Activated naive CD4-positive, alpha-beta T cell treated with anti-CD3 and anti-CD28 coated beads, Interleukin-2, amount 10 ng/mL, durations not matched to agents 7 days and 5 days (primary cell): ENCODE measurements at regions not wholly inside any gene's neighbourhood (a gene's known extent, or its start where the extent isn't known, plus 50 kb on each side); places are given as distances from the start of the nearest gene placed in this dataset.

ENCODE experiments used
- CTCF ChIA-PET: fragments of 350-600 bp; sonication (Branson Sonifier 250); formaldehyde crosslinking; loops from one replicate; lab custom pipeline; 2021; ENCODE audit warnings: antibody characterized with exemption; lab: Charles Lee
- DNase-seq: peaks from one replicate; pipeline ENCODE4 v3.0.0-alpha.2; 2020
- H3K27ac Mint-ChIP-seq: one replicate; pipeline ENCODE4 v1.8.0; 2021; ENCODE audit warnings: mild to moderate bottlenecking, moderate library complexity, mixed read lengths
- H3K27me3 Mint-ChIP-seq: one replicate; pipeline ENCODE4 v1.8.0; 2021; ENCODE audit warnings: mild to moderate bottlenecking, mixed read lengths
- H3K36me3 Mint-ChIP-seq: one replicate; pipeline ENCODE4 v1.8.0; 2021; ENCODE audit warnings: mixed read lengths
- H3K4me1 Mint-ChIP-seq: one replicate; pipeline ENCODE4 v1.8.0; 2021; ENCODE audit warnings: mixed read lengths
- H3K4me3 Mint-ChIP-seq: one replicate; pipeline ENCODE4 v1.8.0; 2021; ENCODE audit warnings: mild to moderate bottlenecking, moderate library complexity, mixed read lengths
- H3K9me3 Mint-ChIP-seq: one replicate; pipeline ENCODE4 v1.8.0; 2021; ENCODE audit warnings: mixed read lengths

- Mint-ChIP-seq H3K27ac (no peak overlapping the region), H3K9me3 (no peaks in the 10 kb centered on the region), H3K27me3 (no peaks in the 10 kb centered on the region), H3K36me3 (no peaks in the 10 kb centered on the region), H3K4me3 (no peak overlapping the region), H3K4me1 (no peaks in the 10 kb centered on the region)
- CTCF ChIA-PET: no interaction called here
- DNase-seq: no peak
Observed at GRCh38 chr9:16268067-16268881, 602.2 kb downstream of the BNC2 start.

- H3K27ac Mint-ChIP-seq: no peak overlapping the region
- no peaks in the 10 kb centered on the region for H3K4me1 Mint-ChIP-seq
- H3K36me3 Mint-ChIP-seq: no peaks in the 10 kb centered on the region
- H3K4me3 Mint-ChIP-seq: no peak overlapping the region
- CTCF ChIA-PET: no interaction called here
- peaks cover 2% of the 10 kb centered on the region for H3K9me3 Mint-ChIP-seq
- no peaks in the 10 kb centered on the region for H3K27me3 Mint-ChIP-seq
- no peak for DNase-seq
Observed at GRCh38 chr9:16271967-16272366, 598.5 kb downstream of the BNC2 start.

GRCh38 chr9:16272776-16273175, 597.7 kb downstream of the BNC2 start:
- H3K4me3 Mint-ChIP-seq: no peak overlapping the region
- H3K27me3 Mint-ChIP-seq: no peaks in the 10 kb centered on the region
- CTCF ChIA-PET: no interaction called here
- H3K4me1 Mint-ChIP-seq: no peaks in the 10 kb centered on the region
- no peaks in the 10 kb centered on the region for H3K36me3 Mint-ChIP-seq
- no peak for DNase-seq
- H3K9me3 Mint-ChIP-seq: peaks cover 2% of the 10 kb centered on the region
- H3K27ac Mint-ChIP-seq: peak overlapping the region; percentile 66

- H3K27ac Mint-ChIP-seq: no peak overlapping the region
- peaks cover 2% of the 10 kb centered on the region for H3K9me3 Mint-ChIP-seq
- no peaks in the 10 kb centered on the region for H3K27me3 Mint-ChIP-seq
- H3K4me1 Mint-ChIP-seq: no peaks in the 10 kb centered on the region
- CTCF ChIA-PET: no interaction called here
- DNase-seq: no peak
- no peaks in the 10 kb centered on the region for H3K36me3 Mint-ChIP-seq
- no peak overlapping the region for H3K4me3 Mint-ChIP-seq
Observed at GRCh38 chr9:16275795-16276624, 594.5 kb downstream of the BNC2 start.

- Mint-ChIP-seq H3K27ac (no peak overlapping the region), H3K36me3 (no peaks in the 10 kb centered on the region), H3K27me3 (no peaks in the 10 kb centered on the region), H3K4me1 (no peaks in the 10 kb centered on the region), H3K4me3 (no peak overlapping the region), H3K9me3 (peaks cover 2% of the 10 kb centered on the region)
- CTCF ChIA-PET: no interaction called here
- no peak for DNase-seq
Observed at GRCh38 chr9:16276866-16277265, 593.6 kb downstream of the BNC2 start.

- CTCF ChIA-PET: no interaction called here
- no peaks in the 10 kb centered on the region for H3K4me1 Mint-ChIP-seq
Observed at GRCh38 chr9:16277471-16277960, 593.0 kb downstream of the BNC2 start.

GRCh38 chr9:16278326-16278999, 592.0 kb downstream of the BNC2 start:
- Mint-ChIP-seq H3K4me1 (no peaks in the 10 kb centered on the region), H3K36me3 (no peaks in the 10 kb centered on the region), H3K27ac (no peak overlapping the region), H3K9me3 (peaks cover 2% of the 10 kb centered on the region), H3K4me3 (no peak overlapping the region), H3K27me3 (no peaks in the 10 kb centered on the region)
- no peak for DNase-seq
- CTCF ChIA-PET: no interaction called here

More at GRCh38 chr9:16277471-16277960, 593.0 kb downstream of the BNC2 start:
- Mint-ChIP-seq H3K4me3 (no peak overlapping the region), H3K27ac (no peak overlapping the region), H3K27me3 (no peaks in the 10 kb centered on the region), H3K36me3 (no peaks in the 10 kb centered on the region), H3K9me3 (peaks cover 2% of the 10 kb centered on the region)
- DNase-seq: no peak

GRCh38 chr9:16281707-16282106, 588.8 kb downstream of the BNC2 start:
- Mint-ChIP-seq H3K4me3 (no peak overlapping the region), H3K27me3 (no peaks in the 10 kb centered on the region)
- CTCF ChIA-PET: no interaction called here

GRCh38 chr9:16282216-16282615, 588.3 kb downstream of the BNC2 start:
- Mint-ChIP-seq H3K4me1 (no peaks in the 10 kb centered on the region), H3K36me3 (no peaks in the 10 kb centered on the region), H3K4me3 (no peak overlapping the region), H3K9me3 (peaks cover 4% of the 10 kb centered on the region), H3K27ac (no peak overlapping the region), H3K27me3 (no peaks in the 10 kb centered on the region)
- DNase-seq: no peak
- CTCF ChIA-PET: no interaction called here

More at GRCh38 chr9:16281707-16282106, 588.8 kb downstream of the BNC2 start:
- H3K9me3 Mint-ChIP-seq: peaks cover 4% of the 10 kb centered on the region
- DNase-seq: no peak
- no peak overlapping the region for H3K27ac Mint-ChIP-seq
- no peaks in the 10 kb centered on the region for H3K4me1 Mint-ChIP-seq
- no peaks in the 10 kb centered on the region for H3K36me3 Mint-ChIP-seq

GRCh38 chr9:16282718-16283117, 587.8 kb downstream of the BNC2 start:
- no peak for DNase-seq
- Mint-ChIP-seq H3K4me3 (no peak overlapping the region), H3K27ac (no peak overlapping the region), H3K36me3 (no peaks in the 10 kb centered on the region), H3K9me3 (peaks cover 4% of the 10 kb centered on the region), H3K4me1 (no peaks in the 10 kb centered on the region), H3K27me3 (no peaks in the 10 kb centered on the region)
- CTCF ChIA-PET: no interaction called here

- H3K4me3 Mint-ChIP-seq: no peak overlapping the region
- CTCF ChIA-PET: no interaction called here
Observed at GRCh38 chr9:16286160-16286559, 584.3 kb downstream of the BNC2 start.

GRCh38 chr9:16289639-16290038, 580.8 kb downstream of the BNC2 start:
- no peak for DNase-seq
- CTCF ChIA-PET: no interaction called here
- no peak overlapping the region for H3K27ac Mint-ChIP-seq
- H3K4me1 Mint-ChIP-seq: no peaks in the 10 kb centered on the region
- H3K36me3 Mint-ChIP-seq: no peaks in the 10 kb centered on the region
- H3K4me3 Mint-ChIP-seq: no peak overlapping the region
- H3K9me3 Mint-ChIP-seq: peaks cover 4% of the 10 kb centered on the region
- H3K27me3 Mint-ChIP-seq: no peaks in the 10 kb centered on the region

More at GRCh38 chr9:16286160-16286559, 584.3 kb downstream of the BNC2 start:
- no peaks in the 10 kb centered on the region for H3K27me3 Mint-ChIP-seq
- no peaks in the 10 kb centered on the region for H3K36me3 Mint-ChIP-seq
- no peak for DNase-seq
- H3K4me1 Mint-ChIP-seq: no peaks in the 10 kb centered on the region
- H3K27ac Mint-ChIP-seq: no peak overlapping the region
- H3K9me3 Mint-ChIP-seq: peaks cover 4% of the 10 kb centered on the region

GRCh38 chr9:16290169-16290568, 580.3 kb downstream of the BNC2 start:
- Mint-ChIP-seq H3K36me3 (no peaks in the 10 kb centered on the region), H3K9me3 (peaks cover 6% of the 10 kb centered on the region), H3K27ac (no peak overlapping the region), H3K4me3 (no peak overlapping the region), H3K27me3 (no peaks in the 10 kb centered on the region), H3K4me1 (no peaks in the 10 kb centered on the region)
- DNase-seq: no peak
- CTCF ChIA-PET: no interaction called here

- H3K4me1 Mint-ChIP-seq: no peaks in the 10 kb centered on the region
- no peak for DNase-seq
- peaks cover 5% of the 10 kb centered on the region for H3K9me3 Mint-ChIP-seq
- no peaks in the 10 kb centered on the region for H3K27me3 Mint-ChIP-seq
- H3K36me3 Mint-ChIP-seq: no peaks in the 10 kb centered on the region
- H3K4me3 Mint-ChIP-seq: no peak overlapping the region
- H3K27ac Mint-ChIP-seq: no peak overlapping the region
- CTCF ChIA-PET: no interaction called here
Observed at GRCh38 chr9:16291921-16292320, 578.5 kb downstream of the BNC2 start.
